ENCODE measurements at regions not wholly inside any gene's neighbourhood (a gene's known extent, or its start where the extent isn't known, plus 50 kb on each side); places are given as distances from the start of the nearest gene placed in this dataset.
"Not testable (repeated sequence)": the region's sequence is repeated elsewhere in the genome, so short reads cannot be mapped to it uniquely, and the experiment has no call there.

DNA sequence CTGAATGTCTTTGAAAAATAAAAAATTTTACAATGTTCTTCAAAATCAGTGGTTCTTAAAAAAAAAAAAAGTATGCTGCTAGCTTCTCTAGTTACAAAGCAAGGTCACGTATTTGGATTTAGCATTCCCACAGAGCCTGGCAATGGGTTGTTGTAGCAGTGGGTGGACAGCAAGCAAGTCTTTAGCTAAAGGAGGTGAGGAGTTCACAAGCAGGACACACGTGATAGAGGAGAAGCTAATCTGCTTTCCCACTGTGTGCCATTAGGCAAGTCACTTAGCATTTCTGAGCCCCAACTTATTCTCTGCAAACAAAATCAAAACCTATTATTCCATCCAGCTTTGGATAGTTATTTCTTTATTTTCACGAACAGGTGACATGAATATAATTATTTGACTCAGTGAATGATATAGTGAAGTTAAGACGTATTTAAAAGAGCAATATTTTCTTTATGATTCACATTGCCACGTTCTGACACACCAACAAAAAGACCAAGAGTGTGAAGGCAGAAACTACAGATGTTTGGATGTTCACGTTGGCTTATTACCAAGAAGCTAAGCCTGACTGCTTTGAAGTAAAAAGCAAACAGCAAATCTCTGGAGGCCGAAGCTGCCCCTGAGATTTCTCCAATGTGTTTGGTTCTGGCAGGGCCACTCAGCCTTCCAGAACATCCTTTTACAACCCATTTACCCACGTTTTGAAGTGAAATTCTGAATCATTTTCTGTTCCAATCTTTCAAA, 612.1 kb upstream of the CDH6 start:
- no peak for DNase-seq

DNA sequence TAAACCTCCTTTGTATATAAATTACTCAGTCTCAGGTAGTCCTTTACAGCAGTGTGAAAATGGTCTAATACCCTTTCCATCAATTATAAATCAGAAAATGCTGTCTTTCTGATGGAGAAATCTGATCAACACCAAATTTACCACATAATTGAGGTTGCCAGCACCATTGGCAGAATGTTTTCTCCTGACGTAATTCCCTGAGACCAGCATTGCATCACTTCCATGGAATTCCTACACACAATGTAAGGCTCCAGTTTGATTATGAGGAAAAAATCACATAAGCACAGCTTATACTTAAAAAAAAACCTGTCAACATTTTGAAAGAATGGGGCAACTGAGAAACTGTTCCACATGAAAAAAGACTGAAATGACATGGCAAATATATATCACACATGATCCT, 618.7 kb upstream of the CDH6 start:
- DNase-seq: no peak

DNA sequence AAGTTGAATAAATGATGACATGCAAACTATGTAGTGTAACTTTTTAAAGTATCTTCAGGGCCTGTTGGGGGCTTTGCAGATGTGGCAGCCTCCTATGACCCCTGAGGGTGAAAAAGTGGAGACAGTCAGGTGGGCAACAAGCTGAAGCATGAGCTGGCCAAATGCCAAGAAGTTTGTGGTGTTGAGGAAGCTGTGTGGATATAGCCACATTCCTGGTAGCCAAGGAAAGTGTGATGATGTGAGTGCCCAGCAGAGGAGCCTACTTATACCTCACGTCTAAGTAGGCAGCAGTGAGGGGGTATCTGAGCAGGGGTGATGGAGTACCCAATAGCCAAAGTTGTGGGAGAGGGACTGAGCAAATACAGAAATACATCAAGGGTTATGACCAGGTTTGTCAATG, 621.2 kb upstream of the CDH6 start:
- no peak for DNase-seq

DNA sequence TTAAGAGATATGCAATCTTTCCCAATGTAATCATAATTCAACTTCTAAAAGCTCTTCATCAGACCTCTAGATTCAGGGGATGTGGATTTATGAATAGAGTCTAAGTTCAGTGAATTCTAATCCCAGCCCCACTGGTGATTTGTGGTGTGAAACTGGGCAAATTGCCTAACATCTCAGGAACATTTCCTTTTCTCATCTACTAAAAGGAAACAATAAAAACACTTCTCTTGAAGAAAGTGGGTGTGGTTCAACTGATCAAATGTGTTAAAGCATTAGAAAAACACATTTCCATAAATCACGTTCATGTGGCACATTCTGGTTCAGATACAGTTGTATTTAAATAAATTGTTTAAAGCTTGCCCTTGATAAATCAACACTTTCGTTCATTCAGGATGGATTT, 631.7 kb upstream of the CDH6 start:
- no peak for DNase-seq

DNA sequence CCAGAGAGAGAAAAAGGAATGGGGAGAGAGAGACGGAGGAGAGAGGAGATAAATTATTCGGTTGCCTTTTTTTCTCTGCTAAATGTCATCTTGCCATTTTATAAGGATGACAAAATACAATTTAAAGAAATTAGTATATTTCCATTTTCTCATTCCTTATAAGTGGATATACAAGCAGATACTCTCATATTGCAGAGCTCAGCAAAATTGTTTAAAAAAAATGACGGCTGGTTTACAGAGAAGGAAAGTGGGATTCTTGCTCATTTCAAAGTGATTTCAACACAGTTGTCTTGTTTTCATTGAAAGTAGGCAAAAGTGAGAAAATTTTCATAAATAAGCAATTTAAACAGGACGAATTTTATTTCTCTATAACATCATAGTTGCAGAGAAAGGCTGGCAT, 641.9 kb upstream of the CDH6 start:
- DNase-seq: no peak

DNA sequence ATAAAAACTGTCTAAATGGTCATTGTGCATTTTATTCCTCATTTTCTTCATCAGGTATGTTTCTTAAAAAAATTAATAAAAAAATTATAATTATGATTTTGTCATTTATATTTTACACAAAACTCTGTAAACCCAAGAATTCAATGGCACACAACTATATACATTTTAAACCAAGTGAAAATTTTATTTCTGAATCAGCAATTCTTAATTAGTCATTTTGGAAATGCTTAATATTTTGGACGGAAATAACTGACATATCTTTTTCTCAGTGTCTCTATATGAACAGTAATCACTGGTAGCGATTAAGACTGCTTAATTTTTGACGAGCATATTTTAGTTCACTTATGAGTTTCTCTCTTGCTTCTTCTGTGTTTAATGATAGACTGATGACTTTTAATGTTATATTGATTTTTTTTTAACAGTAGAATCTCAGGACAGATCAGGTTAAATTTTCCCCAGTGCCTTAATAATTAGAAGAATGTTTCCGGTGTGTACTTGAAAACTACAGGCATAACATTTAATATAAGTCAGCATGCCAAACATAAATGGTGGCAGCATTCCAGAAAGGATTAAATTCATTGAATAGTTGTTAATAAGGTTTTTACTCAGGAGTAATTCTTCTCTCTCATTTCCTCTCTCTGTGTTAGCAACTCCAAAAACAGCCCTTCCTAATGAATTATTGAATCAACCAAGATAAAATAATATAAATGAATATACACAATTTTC, 644.7 kb upstream of the CDH6 start:
- no peak for DNase-seq

DNA sequence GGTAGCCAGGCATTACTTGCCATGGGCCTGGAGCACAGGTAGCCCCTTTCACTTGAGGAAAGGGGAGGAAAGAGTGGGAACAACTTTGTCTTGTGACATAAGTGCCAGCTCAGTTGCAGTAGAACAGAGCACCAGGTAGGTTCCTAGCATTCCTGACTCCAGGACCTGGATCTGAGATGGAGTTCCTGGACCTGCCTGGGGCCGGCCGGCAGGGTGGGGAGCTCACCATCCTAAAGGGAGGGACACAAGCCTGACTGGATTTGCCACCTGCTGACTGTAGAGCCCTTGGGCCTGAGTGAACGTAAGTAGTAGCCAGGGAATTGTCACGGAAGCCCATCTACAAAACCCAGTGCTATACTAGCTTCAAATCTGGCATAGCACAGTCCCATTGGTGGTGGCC, 653.3 kb upstream of the CDH6 start:
- DNase-seq: no peak

DNA sequence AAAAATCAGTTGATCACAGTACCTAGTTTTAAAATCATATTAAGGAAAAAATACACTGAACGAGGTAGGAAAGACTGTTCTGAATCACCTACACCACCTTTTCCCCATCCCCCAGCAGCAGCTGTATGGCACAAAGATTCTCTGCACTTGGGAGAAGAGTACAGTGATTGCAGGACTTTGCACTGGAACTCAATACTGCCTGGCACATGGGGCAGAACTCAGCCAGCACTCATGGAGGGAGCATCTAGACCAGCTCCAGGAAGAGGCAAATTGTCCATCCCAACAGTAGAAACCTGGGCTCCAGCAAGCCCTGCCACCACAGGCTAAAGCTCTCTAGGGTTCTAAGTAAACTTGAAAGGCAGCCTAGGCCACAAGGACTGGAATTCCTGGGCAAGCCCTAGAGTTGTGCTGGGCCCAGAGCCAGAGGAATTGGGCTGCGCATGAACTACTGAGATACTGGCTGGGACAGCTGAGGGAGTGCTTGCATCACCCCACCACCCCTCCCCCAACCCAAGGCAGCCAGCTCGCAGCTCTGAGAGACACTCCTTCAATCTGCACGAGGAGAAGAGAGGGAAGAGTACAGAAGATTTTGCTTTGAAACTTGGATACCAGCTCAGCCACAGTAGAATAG, 654.4 kb upstream of the CDH6 start:
- no peak for DNase-seq

DNA sequence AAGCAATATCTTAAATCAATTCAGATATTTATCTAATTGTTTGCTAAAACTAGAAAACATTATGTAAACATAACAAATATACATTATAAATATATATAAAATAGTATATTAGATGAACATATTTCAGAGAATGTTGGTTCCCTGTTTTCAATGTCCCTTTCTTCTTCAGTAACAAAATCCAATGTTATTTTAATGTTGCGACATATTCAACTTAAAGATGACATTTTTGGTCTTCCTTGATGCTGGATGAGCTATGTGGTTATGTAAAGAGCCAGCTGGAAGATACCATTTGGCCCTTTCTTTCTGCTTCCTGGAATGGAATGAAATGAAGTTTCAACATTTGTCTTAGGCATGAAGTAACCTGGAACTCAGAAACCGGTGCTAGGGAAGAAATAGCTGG, 668.1 kb upstream of the CDH6 start:
- no peak for DNase-seq

DNA sequence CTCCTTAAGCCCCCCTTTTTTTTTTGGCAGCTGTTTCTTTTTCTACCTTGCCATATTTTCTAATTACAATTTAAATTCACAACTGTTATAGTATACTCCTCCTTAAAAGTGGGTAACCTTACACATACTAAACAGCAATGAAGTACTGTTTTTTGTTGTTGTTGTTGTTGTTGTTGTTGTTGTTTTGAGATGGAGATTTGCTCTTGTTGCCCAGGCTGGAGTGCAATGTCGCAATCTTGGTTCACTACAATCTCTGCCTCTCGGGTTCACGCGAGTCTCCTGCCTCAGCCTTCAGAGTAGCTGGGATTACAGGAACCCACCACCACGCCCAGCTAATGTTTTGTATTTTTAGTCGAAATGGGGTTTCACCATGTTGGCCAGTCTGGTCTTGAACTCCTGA, 669.1 kb upstream of the CDH6 start:
- DNase-seq: no peak

DNA sequence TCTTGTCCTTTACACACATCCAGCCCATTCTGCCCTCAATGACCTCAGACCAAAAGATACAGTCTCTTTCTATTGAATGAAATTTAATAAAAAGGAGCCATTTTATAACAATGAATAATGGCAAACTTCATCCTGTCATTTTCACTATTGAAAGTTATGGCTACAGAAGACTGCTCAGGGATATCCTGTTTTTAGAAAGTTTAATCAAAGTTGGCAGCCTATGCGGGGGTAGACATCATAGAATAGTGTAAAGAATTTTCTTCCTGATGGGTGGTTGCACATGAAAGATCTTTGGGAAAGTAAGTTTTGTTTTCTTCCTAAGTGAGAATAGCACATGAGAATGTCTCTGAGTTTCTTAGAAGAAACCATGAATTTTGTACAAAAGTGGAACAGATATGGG, 670.4 kb upstream of the CDH6 start:
- DNase-seq: no peak

DNA sequence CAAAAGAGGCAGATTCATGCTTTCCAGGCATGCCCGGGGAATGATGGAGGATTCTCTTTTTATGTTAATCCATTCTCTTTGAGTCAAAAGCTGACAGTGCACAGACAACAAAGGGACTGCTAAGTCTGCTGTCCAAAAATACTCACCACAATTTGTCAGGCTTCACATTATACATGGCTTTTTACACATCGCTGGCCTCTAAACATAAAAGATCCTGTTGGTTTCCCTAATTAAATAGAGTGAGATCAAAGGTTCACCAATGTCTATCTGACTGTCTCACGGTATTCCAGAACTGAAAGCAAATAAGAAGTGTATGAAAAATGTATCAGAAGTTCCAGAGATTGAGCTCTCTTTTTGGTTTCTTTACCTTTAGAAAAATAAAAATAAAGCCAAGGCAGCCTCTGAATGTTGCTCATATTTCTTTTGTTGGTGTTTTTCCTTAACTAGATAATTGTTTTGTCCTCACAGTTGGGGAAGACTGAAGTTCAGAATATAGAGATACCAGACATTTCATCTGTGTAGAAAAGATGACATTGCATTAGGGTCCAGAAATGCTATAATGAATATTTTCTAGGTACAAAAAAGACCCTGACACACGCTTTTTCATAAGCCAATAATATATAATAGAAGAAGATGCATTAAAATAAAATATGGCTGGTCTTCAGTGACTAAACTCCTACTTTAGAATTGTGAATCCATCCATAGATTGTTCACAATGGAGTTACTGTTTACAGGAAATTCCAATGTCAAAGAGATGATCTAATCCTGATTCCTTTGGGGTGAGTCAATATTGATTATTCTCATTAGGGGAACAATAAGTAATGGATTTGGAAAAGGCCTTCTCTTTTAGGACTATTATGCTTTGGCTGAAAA, 688.2 kb upstream of the CDH6 start:
- no peak for DNase-seq

DNA sequence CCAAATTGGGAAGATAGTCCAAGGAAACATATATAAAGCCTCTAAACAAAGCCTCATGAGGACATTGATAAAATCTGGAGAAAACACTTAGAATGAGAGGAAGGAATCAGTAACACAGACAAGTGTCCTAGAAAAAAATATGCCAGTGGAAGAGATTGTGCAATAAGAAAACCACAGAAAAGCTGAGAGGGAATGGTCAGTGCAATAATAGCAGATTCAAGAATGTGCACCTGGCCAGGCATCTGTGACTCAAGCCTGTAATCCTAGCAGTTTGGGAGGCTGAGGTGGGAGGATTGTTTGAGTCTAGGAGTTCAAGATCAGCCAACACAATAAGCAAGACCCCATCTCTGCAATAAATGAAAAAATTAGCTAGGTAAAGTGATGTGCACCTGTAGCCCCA, 691.2 kb upstream of the CDH6 start:
- DNase-seq: no peak

DNA sequence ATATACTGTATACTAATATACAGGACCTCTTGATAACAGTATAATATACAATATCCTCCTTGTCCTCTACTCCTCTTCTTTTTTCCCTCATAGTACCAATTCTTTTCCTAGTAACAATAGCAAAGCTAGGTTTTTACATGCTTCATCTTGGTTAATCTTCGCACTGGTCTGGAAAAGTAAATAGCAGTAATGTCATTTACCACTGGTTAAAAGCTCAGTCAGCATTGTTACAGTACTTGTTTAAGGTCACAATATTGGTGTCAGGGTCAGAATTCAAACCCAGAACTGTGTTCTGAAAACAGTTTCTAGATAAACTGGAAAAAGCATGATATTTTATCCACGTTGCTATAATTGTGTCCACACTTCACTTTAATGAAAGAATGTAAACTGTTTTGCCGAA, 692.4 kb upstream of the CDH6 start:
- no peak for DNase-seq

DNA sequence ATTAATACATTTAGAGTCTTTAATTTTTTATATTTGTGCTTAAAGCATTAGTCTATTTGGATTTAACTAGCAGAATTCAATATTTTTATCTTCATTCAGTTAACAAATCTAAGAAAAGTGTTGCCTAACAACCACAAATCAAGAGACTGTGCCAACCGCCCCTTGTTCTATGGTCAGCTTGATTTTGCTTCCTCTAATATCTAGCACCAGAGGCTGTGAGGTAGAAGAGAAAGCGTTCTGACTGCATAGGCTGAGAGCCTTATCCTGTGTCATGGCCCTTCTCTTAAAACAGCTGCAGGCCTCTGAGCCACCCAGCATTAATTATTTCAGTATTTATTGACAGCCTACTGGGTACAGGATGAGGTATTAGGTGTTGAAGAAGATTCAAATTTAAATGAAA, 693.0 kb upstream of the CDH6 start:
- DNase-seq: no peak

DNA sequence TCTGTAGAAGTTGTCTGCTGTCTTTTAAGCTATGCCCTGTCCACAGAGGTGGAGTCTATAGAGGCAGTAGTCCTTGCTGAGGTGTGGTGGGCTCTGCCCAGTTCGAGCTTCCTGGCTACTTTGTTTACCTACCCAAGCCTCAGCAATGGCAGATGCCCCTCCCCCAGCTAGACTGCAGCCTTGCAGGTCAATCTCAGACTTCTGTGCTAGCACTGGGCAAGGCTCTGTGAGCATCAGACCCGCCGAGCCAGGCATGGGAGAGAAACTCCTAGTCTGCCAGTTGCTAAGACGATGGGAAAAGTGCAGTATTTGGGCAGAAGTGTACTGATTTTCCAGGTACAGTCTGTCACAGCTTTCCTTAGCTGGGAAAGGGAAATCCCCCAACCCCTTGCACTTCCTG, 694.1 kb upstream of the CDH6 start:
- no peak for DNase-seq

DNA sequence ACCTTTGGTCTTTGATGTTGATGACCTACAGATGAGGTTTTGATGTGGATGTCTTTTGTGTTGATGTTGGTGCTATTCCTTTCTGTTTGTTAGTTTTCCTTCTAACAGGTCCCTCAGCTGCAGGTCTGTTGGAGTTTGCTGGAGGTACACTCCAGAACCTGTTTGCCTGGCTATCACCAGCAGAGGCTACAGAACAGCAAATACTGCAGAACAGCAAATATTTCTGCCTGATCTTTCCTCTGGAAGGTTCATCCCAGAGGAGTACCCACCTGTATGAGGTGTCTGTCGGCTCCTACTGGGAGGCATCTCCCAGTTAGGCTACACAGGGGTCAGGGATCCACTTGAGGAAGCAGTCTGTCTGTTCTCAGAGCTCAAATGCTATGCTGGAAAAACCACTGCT, 694.5 kb upstream of the CDH6 start:
- no peak for DNase-seq

DNA sequence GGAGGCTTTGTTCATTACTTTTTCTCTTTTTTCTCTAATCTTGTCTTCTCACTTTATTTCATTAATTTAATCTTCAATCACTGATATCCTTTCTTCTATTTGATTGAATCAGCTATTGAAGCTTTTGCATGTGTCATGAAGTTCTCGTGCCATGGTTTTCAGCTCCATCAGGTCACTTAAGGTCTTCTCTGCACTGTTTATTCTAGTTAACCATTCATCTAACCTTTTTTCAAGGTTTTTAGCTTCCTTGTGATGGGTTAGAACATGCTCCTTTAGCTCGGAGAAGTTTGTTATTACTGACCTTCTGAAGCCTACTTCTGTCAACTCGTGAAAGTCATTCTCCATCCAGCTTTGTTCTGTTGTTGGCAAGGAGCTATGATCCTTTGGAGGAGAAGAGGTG, 695.0 kb upstream of the CDH6 start:
- DNase-seq: not testable (repeated sequence)

DNA sequence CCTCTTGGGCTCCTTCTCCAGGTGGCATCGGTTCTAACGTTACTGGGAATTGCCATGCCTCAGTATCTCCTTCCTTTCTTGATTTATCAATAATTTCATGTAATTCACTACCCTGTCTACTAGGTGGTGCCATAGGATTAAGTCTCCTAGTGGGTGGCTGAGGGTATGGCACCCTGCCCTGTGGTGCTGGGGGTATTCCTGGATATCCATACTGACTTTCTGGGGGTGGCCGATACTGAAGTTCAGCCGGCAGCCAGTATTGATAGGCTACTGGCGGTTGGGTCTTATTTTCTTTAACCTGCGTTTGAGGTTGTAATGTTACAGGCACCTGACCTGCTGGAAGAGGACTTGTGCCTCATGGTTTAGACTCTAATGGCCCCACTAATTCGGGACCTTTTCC, 699.4 kb upstream of the CDH6 start:
- not testable (repeated sequence) for DNase-seq

DNA sequence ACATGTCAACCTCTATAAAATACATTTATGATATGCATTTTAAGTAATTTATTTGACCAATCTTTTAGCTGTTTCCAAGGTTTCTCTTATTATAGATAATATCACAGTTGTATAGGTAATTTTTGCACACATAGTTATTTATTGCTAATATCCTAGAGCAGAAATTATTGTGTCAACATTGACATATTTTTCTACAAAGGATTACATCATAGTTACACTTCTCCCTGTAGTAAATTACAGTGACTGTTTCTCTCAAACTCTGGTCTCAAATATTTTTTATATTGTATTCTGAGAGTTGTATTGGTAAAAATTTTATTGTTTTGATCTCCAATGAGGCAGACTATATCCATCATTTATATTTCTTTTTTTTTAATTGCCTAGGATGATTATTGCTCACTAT, 714.4 kb upstream of the CDH6 start:
- no peak for DNase-seq

DNA sequence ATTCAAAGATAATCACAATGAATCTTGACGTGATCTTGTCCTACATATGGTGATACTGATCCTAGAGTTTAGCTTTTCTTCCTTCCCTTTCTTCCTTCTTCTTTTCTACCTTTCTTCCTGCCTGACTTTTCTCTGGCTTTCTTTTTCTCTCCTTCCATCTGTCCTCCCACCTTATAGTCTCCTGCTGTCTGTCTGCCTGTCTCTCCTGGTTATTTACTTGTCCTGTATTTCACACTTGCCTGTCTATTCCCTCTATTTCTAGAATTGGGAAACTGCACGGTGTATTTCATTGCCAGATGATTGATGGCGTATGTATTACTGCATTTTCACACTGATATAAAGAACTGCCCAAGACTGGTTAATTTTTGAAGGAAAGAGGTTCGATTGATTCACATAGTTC, 718.1 kb upstream of the CDH6 start:
- DNase-seq: no peak

DNA sequence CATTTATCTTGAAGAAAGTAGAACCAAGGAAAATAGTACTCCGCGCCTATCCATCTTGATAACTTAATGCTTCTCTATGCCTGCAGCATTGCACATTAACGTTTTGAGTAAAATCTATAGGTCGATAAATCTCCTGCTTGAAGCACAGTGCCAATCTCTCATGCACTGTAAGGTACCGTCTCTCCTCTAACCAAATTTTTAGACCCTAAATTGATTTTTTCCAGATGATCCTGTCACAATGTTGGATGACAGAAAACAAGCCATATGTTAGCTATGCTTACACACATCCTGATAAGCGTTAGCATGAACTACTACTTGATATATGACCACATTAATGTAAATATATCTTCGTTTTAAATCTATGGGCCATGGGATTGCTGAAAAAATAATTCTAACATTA, 723.8 kb upstream of the CDH6 start:
- no peak for DNase-seq

DNA sequence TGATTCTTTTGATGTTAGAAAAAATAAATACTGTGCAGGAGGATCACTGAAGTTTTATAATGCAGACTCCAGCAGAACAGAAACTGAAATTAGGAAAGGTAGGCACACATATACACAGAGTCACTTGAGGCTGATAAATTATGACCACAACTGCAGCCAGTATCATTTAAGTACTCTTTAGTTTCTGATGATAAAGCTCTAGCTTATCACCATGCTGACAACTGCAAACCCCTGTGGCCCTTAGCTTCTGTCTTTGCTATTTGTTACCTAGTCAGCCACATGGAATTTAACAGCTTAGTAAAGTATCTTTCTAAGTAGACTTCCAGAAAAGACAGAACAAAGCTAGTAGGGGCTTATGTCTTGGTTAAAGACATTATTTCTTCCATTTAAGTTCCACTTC, 734.8 kb upstream of the CDH6 start:
- no peak for DNase-seq

Data from NCI-H1417 treated with DMSO at 0.1 percent for 48 hours (cell line).